Activated naive CD8-positive, alpha-beta T cell treated with anti-CD3 and anti-CD28 coated beads, Interleukin-2, amount 50 U/mL, for 24 hours (primary cell): ENCODE measurements at regions not wholly inside any gene's neighbourhood (a gene's known extent, or its start where the extent isn't known, plus 50 kb on each side); places are given as distances from the start of the nearest gene placed in this dataset.

Experiments used
- ATAC-seq: fragments of 150-1000 bp; cut with Tn5 transposase; one replicate; pipeline ENCODE4 v1.10.0; 2021
- DNase-seq: peaks from one replicate; pipeline ENCODE4 v3.0.0; 2021
- H3K27ac Mint-ChIP-seq: one replicate; pipeline ENCODE4 v1.8.0; 2021; ENCODE audit warnings: mild to moderate bottlenecking, mixed read lengths
- H3K27me3 Mint-ChIP-seq: one replicate; pipeline ENCODE4 v1.8.0; 2021; ENCODE audit warnings: mixed read lengths
- H3K36me3 Mint-ChIP-seq: one replicate; pipeline ENCODE4 v1.8.0; 2021; ENCODE audit warnings: low read depth, mixed read lengths
- H3K4me1 Mint-ChIP-seq: one replicate; pipeline ENCODE4 v1.8.0; 2021; ENCODE audit warnings: mixed read lengths
- H3K4me3 Mint-ChIP-seq: one replicate; pipeline ENCODE4 v1.8.0; 2021; ENCODE audit warnings: mild to moderate bottlenecking, moderate library complexity, mixed read lengths
- H3K9me3 Mint-ChIP-seq: one replicate; pipeline ENCODE4 v1.8.0; 2021; ENCODE audit warnings: mixed read lengths

DNA sequence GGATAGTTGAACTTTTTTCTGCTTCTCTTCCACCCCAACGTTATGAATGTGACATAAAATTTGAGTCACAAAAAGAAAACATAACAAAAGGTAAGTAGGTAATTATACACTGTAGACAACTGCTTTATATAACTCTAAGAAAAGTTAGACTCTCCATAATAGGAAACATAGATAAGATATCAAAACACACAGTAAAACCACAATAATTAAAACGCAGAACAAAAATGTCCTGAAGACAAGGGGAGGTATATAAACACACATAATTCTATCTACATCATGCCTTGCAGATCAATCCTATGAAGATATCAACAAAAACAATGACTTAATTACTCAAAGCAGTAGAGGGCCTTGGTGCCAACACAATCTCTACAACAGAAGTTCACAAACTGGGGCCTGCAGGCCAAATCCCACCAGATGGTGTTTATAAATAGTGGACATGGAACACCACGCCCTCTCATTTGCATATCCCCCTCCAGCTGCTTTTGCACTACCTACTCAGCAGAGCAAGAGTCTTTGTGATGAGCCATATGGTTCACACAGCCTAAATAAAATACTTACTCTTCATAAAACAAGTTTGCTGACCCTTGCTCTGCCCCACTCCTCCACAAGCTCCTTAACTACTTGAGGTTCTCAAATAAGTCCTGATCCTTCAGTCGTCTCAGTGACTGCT is 254.7 kb downstream of the KLF12 start:
- no peaks in the 10 kb centered on the region for H3K27me3 Mint-ChIP-seq
- ATAC-seq (no peak), DNase-seq (no peak)
- H3K9me3 Mint-ChIP-seq: peaks cover 5% of the 10 kb centered on the region
- no peak overlapping the region for H3K27ac Mint-ChIP-seq
- peaks cover 21% of the 10 kb centered on the region for H3K36me3 Mint-ChIP-seq
- peaks cover 31% of the 10 kb centered on the region for H3K4me1 Mint-ChIP-seq
- no peak overlapping the region for H3K4me3 Mint-ChIP-seq

DNA sequence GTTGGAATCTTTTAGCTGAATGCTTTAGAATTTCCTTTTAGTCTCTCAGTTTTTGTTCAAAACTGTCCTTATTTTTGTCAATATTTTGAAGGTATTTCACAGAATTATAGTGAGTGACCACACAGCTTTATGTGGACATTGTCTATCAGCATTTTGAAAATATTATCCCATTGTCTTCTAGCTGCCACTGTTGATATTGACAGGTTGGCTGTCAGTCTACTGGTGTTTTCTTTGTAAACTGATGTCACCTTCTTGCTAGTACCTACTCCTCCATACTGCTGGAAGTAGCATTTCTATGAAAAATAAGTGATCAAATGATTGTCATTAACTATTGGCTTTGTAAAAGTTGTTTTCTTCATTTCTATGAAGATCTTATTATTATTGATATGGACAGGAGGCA is 256.8 kb downstream of the KLF12 start:
- H3K36me3 Mint-ChIP-seq: peaks cover 18% of the 10 kb centered on the region
- H3K27me3 Mint-ChIP-seq: no peaks in the 10 kb centered on the region
- peaks cover 38% of the 10 kb centered on the region for H3K4me1 Mint-ChIP-seq
- no peak overlapping the region for H3K4me3 Mint-ChIP-seq
- ATAC-seq (no peak), DNase-seq (no peak)
- H3K27ac Mint-ChIP-seq: no peak overlapping the region
- H3K9me3 Mint-ChIP-seq: peaks cover 5% of the 10 kb centered on the region

DNA sequence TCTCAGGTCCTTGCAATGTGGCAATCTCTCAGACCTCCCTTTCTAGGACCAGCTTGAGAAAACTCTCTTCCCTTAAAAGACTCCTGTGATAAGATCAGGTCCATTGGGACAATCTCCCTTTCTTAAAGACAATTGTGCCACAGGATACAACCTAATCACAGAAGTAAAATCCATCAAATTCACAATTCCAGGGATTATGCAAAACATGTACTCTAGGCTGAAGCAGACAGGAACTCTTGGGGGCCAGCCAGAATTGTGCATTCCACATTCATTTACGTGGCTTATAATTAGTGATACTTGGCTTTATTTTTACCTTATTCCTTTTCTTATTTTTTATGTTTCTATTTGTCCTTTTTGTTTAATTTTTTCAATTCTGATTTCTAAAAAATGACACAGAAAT is 257.9 kb downstream of the KLF12 start:
- H3K36me3 Mint-ChIP-seq: peaks cover 18% of the 10 kb centered on the region
- H3K4me1 Mint-ChIP-seq: peaks cover 41% of the 10 kb centered on the region
- H3K27ac Mint-ChIP-seq: no peak overlapping the region
- DNase-seq: no peak
- no peak for ATAC-seq
- no peak overlapping the region for H3K4me3 Mint-ChIP-seq
- no peaks in the 10 kb centered on the region for H3K27me3 Mint-ChIP-seq
- peaks cover 5% of the 10 kb centered on the region for H3K9me3 Mint-ChIP-seq

DNA sequence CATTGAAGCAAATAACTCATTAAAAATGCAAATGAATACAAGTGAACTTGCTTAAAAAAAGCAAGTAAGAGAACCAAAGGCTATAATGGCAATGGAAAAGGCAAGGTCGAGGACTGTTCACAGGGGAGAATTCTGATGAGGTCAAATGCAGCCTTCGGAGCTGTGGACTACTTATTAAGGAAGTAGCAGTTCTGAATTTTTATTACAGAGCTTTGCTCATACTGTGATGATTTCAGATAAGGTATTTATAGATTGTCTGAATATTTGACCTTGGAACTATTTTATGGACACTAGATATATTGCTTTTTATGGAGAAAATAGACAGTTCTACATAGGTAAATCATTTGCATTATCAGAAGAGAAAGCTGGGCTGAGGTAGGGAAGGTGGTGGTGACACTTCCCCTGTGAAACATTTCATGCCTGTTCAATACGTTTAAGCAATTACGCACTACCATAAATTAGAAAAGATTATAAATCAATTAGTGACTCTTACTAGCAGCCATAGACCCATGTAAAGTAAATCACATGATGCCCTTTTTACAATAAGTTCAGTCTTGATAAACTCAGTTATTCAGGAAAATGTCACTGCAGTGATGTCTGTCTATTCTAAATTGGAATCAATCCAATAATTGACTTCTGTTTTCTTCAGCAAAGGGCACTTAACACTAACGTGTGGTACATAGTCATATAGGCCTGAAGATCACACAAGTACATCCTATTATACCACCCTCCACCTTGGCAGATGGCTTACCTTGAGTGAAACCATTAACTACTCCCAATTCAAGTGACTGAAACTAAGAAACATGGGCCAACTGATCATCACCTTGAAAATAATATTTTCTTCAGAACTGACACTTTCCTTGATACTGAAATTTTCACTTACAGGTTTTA is 260.0 kb downstream of the KLF12 start:
- Mint-ChIP-seq H3K9me3 (peaks cover 5% of the 10 kb centered on the region), H3K27ac (no peak overlapping the region), H3K4me3 (no peak overlapping the region), H3K4me1 (peaks cover 41% of the 10 kb centered on the region), H3K36me3 (peaks cover 15% of the 10 kb centered on the region), H3K27me3 (no peaks in the 10 kb centered on the region)
- ATAC-seq: peak; percentile 36
- DNase-seq: no peak

DNA sequence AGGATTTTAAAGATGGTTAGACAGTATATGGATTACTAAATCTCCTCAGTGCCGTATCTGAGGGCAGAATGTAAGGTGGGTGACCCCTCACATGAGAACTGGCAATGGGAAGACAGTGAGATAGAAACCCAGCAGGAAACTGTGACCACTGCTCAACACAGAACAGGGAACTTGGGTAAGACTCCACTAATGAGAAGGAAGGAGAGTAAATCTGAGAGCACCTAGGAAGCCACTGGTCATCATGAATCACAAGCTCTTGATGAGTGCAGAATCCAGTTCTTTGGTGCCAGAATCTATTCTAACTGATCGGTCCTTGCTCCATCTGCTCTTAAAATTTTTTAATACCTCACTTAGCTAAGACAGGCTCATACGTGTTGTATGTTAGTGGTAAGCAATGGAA is 261.8 kb downstream of the KLF12 start:
- peaks cover 3% of the 10 kb centered on the region for H3K36me3 Mint-ChIP-seq
- peak; percentile 59 for ATAC-seq

DNA sequence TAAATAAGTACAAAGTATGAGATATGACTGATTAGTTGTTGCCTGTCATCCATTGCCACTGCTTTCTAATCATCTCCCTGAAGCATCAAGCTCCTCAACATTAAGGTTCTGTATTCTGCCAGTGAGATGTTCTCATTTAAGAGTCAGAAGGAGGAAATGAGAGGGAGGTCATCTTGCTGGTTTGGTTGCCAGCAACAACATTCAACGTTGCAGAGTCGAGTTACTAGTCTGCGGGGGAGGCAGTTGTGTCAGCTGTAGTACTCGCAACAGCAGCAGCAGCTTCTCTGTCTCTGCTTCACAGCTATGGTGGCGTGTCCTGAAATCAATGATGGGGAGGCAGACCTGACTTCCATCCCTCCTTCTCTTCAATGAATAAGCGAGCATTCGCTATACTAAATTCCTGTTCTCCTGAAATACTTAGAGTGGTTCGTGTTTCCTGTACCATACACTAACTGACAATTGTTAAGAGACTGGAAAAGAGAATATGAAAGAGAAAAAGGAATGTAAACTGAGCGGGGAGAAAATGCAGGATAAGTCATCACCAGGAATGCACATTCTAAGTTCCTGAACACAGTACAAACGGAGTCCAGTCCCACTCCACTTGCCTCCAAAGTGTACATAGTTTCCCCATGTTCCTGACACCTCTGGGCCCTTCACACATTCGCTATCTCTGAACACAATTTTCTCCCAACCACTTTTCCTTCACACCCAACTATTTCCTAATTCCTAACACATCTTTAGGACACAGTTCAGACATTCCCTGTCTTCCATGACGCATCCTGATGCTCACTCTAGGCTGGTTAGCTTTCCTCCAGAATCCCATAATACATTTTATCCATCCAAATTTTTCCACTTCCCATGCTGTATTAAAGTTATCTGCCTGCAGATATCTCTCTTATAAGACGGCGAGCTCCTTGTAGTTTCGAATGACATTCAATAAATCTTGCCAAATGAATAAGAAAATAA is 263.0 kb downstream of the KLF12 start:
- H3K27ac Mint-ChIP-seq: no peak overlapping the region
- ATAC-seq: peak; percentile 33
- H3K4me1 Mint-ChIP-seq: peaks cover 37% of the 10 kb centered on the region
- no peak overlapping the region for H3K4me3 Mint-ChIP-seq
- DNase-seq: no peak
- H3K27me3 Mint-ChIP-seq: no peaks in the 10 kb centered on the region
- no peaks in the 10 kb centered on the region for H3K9me3 Mint-ChIP-seq
- H3K36me3 Mint-ChIP-seq: peaks cover under 1% of the 10 kb centered on the region

More for the DNA sequence above, 261.8 kb downstream of the KLF12 start:
- peaks cover 36% of the 10 kb centered on the region for H3K4me1 Mint-ChIP-seq
- no peak for DNase-seq
- no peak overlapping the region for H3K27ac Mint-ChIP-seq
- H3K4me3 Mint-ChIP-seq: no peak overlapping the region
- no peaks in the 10 kb centered on the region for H3K27me3 Mint-ChIP-seq
- no peaks in the 10 kb centered on the region for H3K9me3 Mint-ChIP-seq

DNA sequence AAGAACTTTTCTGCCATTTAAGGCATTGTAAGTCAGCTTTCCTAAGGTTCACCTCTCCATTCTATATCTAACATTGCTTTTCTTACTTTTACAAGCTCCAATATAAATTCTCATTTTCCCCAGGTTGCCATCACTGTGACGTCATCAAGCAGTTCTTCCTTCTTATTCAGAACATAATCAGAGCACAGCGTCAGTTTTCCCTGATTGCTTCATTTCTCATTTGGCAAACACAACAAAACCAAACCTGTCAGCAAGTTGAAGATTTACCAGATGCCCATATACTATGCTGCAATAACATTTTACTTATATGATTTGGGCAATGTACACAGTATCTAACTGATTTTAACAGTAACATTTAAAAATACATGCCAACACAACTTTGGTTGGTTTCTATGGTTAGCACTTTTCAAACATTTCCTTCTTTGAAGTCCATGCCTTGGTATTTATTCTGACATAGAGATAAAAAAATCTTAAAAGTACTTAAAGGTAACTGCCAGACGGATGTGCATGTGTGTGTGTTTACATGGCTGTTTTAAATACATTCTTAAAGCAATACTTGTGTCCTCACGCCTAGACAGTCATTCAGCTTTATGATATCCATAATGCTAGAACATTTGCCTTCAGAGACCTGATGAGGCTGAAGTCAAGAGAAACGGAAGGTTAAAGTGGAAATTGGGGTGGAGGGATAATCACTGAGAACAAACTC is 264.0 kb downstream of the KLF12 start:
- Mint-ChIP-seq H3K27me3 (no peaks in the 10 kb centered on the region), H3K4me3 (no peak overlapping the region), H3K4me1 (peaks cover 44% of the 10 kb centered on the region), H3K9me3 (no peaks in the 10 kb centered on the region), H3K36me3 (no peaks in the 10 kb centered on the region), H3K27ac (no peak overlapping the region)
- DNase-seq (no peak), ATAC-seq (no peak)

DNA sequence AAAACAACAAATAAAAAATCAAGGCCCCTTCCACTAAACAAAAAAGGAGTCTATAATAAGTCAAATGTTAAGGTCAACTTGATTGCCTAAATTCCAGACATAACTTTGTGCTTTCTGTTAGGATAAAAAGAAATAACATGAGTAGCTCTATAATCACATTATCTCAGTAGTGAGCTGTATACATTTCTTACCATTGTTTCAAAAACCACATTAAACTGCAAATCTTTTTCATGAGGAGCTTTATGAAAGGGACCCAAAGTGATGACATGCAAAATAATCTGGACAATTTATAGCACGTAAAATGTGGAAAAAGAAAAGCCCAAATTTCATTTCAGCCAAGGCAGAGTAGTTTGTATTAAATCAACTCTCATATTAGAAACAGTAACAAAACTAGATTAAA is 269.2 kb downstream of the KLF12 start:
- Mint-ChIP-seq H3K4me3 (no peak overlapping the region), H3K4me1 (peaks cover 42% of the 10 kb centered on the region), H3K27ac (no peak overlapping the region), H3K9me3 (no peaks in the 10 kb centered on the region), H3K27me3 (no peaks in the 10 kb centered on the region), H3K36me3 (no peaks in the 10 kb centered on the region)
- DNase-seq (no peak), ATAC-seq (no peak)

DNA sequence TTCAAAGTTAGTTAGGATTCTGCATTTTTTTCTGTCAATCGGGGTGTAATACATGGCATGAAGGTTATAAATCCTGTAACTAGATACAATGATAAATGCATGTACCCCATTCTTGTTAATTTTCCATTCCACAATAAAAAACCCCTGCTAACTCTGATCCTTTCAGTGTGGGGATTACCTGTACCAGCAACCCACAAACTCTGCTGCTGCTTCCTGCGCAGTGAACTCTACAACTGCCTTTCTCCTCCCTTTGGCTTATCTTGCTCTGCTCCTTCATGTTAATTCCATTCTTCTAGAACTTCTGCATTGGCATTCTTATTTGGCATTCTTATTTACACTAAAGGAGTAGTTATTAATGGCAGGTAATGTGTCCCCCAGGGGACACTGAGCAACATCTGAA is 273.1 kb downstream of the KLF12 start:
- Mint-ChIP-seq H3K27me3 (no peaks in the 10 kb centered on the region), H3K4me3 (no peak overlapping the region), H3K4me1 (peaks cover 37% of the 10 kb centered on the region), H3K9me3 (no peaks in the 10 kb centered on the region), H3K36me3 (no peaks in the 10 kb centered on the region), H3K27ac (peak overlapping the region; percentile 37)
- DNase-seq: no peak
- ATAC-seq: no peak

DNA sequence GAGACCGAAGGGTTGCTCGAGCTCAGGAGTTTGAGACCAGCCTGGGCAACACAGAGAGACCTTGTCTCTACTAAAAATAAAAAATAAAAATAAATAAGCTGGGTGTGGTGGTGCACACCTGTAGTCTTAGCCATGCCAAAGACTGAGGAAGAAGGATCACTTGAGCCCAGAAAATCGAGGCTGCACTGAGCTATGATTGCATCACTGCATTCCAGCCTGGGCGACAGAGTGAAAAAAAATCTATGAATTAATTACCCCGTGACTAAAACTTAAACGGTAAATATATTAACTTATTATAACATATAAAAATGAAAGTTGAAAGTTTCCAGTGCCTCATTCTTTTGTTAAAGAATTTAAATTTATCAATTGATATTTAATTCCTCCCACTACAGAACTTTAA is 273.7 kb downstream of the KLF12 start:
- H3K27ac Mint-ChIP-seq: no peak overlapping the region
- H3K9me3 Mint-ChIP-seq: no peaks in the 10 kb centered on the region
- H3K27me3 Mint-ChIP-seq: no peaks in the 10 kb centered on the region
- DNase-seq (no peak), ATAC-seq (no peak)
- peaks cover 31% of the 10 kb centered on the region for H3K4me1 Mint-ChIP-seq
- H3K36me3 Mint-ChIP-seq: peaks cover 3% of the 10 kb centered on the region
- H3K4me3 Mint-ChIP-seq: no peak overlapping the region

DNA sequence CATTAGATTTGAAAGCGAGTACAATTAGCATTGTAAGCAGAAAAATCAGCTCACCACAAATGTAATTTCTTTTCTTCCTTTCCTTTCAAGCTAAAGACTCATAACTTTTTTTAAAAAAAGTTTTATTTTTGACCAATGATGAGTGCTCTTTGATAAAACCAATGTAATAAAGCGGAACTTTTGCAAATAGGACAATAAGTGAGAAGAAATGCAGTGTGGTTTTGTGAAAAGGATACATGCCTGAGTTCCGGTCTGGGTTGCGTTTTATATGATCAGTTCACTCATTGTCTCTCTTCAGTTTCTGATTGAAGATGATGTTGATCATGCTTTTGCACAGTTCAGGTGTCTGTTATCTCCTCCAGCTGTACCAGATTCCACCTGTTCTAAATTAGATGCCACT is 274.4 kb downstream of the KLF12 start:
- ATAC-seq (no peak), DNase-seq (no peak)
- no peaks in the 10 kb centered on the region for H3K27me3 Mint-ChIP-seq
- peaks cover 6% of the 10 kb centered on the region for H3K36me3 Mint-ChIP-seq
- peaks cover 3% of the 10 kb centered on the region for H3K9me3 Mint-ChIP-seq
- H3K4me1 Mint-ChIP-seq: peaks cover 25% of the 10 kb centered on the region
- peak overlapping the region; percentile 15 for H3K27ac Mint-ChIP-seq
- H3K4me3 Mint-ChIP-seq: no peak overlapping the region

DNA sequence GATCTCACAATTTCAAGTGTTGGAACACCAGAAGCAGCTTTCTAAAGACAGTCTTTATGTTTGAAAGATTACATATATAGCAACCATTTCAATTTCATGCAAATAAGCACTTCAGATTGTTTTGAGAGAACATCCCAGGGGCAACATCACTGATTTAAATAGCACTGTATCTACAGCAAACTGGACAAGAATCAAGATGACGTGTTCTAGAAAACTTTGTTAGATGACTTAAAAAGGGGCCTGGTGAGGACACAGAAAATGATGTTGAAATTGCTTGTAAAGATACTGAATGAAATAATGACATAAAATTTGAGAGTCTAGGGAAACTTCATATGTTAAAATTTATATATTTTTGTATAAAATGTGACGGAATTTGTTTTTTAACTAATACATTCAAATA is 277.1 kb downstream of the KLF12 start:
- H3K9me3 Mint-ChIP-seq: peaks cover 3% of the 10 kb centered on the region
- no peak overlapping the region for H3K4me3 Mint-ChIP-seq
- peaks cover 18% of the 10 kb centered on the region for H3K4me1 Mint-ChIP-seq
- H3K36me3 Mint-ChIP-seq: peaks cover 9% of the 10 kb centered on the region
- no peaks in the 10 kb centered on the region for H3K27me3 Mint-ChIP-seq
- DNase-seq (no peak), ATAC-seq (no peak)
- no peak overlapping the region for H3K27ac Mint-ChIP-seq

DNA sequence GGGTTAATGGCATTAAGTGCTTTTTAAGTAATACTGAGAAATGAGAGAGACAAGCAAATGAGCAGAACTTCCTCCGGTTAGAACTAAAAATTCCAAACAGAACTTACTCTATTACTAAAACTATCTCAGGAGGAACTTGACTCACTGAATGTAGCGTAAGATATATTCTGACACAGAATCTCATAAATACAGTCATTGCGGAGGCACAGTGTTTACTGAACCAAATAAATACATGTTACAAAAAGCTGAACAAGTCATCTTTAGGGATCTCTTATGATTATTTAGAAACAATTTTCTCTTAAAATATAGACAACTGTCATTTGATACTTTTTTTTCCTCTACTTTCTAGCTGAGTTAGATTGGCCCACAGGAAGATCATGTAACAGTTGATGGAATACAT is 283.1 kb downstream of the KLF12 start:
- DNase-seq (no peak), ATAC-seq (no peak)
- Mint-ChIP-seq H3K4me3 (no peak overlapping the region), H3K27ac (no peak overlapping the region), H3K27me3 (no peaks in the 10 kb centered on the region), H3K4me1 (peaks cover 23% of the 10 kb centered on the region), H3K9me3 (peaks cover 3% of the 10 kb centered on the region), H3K36me3 (peaks cover 12% of the 10 kb centered on the region)
